Activated naive CD4-positive, alpha-beta T cell treated with anti-CD3 and anti-CD28 coated beads, Interleukin-2, amount 10 ng/mL, durations not matched to agents 7 days and 5 days (primary cell): ENCODE measurements at regions not wholly inside any gene's neighbourhood (a gene's known extent, or its start where the extent isn't known, plus 50 kb on each side); places are given as distances from the start of the nearest gene placed in this dataset.

Experiments
- CTCF ChIA-PET: fragments of 350-600 bp; sonication (Branson Sonifier 250); formaldehyde crosslinking; loops from one replicate; lab custom pipeline; 2021; ENCODE audit warnings: antibody characterized with exemption; lab: Charles Lee
- DNase-seq: peaks from one replicate; pipeline ENCODE4 v3.0.0-alpha.2; 2020
- H3K27ac Mint-ChIP-seq: one replicate; pipeline ENCODE4 v1.8.0; 2021; ENCODE audit warnings: mild to moderate bottlenecking, moderate library complexity, mixed read lengths
- H3K27me3 Mint-ChIP-seq: one replicate; pipeline ENCODE4 v1.8.0; 2021; ENCODE audit warnings: mild to moderate bottlenecking, mixed read lengths
- H3K36me3 Mint-ChIP-seq: one replicate; pipeline ENCODE4 v1.8.0; 2021; ENCODE audit warnings: mixed read lengths
- H3K4me1 Mint-ChIP-seq: one replicate; pipeline ENCODE4 v1.8.0; 2021; ENCODE audit warnings: mixed read lengths
- H3K4me3 Mint-ChIP-seq: one replicate; pipeline ENCODE4 v1.8.0; 2021; ENCODE audit warnings: mild to moderate bottlenecking, moderate library complexity, mixed read lengths
- H3K9me3 Mint-ChIP-seq: one replicate; pipeline ENCODE4 v1.8.0; 2021; ENCODE audit warnings: mixed read lengths

DNA sequence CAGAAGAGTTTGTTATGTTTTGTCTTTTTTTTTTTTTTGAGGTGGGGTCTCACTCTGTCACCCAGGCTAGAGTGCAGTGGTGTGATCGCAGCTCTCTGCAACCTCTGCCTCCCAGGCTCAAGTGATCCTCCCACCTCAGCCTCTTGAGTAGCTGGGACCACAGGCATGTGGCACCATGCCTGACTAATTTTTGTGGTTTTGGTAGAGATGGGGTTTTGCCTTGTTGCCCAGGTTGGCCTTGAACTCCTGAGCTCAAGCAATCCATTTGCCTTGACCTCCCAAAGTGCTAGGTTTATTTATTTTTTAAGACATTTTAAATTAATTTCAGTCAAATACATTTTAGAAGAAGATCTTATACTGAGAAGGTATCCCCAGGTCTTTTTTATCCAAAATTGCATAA is 366.7 kb downstream of the KCNJ2 start:
- Mint-ChIP-seq H3K36me3 (no peaks in the 10 kb centered on the region), H3K9me3 (no peaks in the 10 kb centered on the region), H3K4me3 (no peak overlapping the region), H3K4me1 (no peaks in the 10 kb centered on the region), H3K27ac (no peak overlapping the region), H3K27me3 (no peaks in the 10 kb centered on the region)
- CTCF ChIA-PET: no interaction called here
- no peak for DNase-seq

GRCh38 chr17:70539132-70539924 is 370.0 kb downstream of the KCNJ2 start:
- CTCF ChIA-PET: no interaction called here
- Mint-ChIP-seq H3K4me1 (no peaks in the 10 kb centered on the region), H3K4me3 (no peak overlapping the region), H3K27ac (no peak overlapping the region), H3K27me3 (no peaks in the 10 kb centered on the region), H3K9me3 (no peaks in the 10 kb centered on the region), H3K36me3 (no peaks in the 10 kb centered on the region)
- no peak for DNase-seq

- CTCF ChIA-PET: interaction anchor here (0.7 kb wide), 1 partner anchor 9 kb away, joined by 3 read pairs; no protein-coding TSS in a partner anchor
- no peak overlapping the region for H3K4me3 Mint-ChIP-seq
- no peaks in the 10 kb centered on the region for H3K27me3 Mint-ChIP-seq
These were observed 373.5 kb downstream of the KCNJ2 start for GRCh38 chr17:70542876-70543275.

DNA sequence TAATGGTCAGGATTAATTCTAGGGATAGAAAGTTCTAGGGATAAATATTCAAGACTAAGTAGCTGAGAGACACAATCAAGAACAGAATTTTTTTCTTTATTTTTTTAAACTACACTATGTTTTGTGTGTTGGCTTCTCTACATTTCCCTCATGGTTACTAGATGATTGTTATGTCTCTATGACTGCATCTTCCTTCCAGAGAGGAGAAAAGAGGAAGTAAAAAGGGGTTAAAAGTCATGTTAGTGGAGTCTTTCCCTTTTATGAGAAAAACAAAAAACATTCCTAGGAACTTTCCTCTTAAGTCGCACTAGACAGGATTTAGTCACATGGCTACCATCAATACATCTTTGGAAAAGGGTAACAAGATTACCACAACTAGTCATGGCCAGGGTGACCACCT is 375.0 kb downstream of the KCNJ2 start:
- Mint-ChIP-seq H3K36me3 (no peaks in the 10 kb centered on the region), H3K27me3 (no peaks in the 10 kb centered on the region), H3K9me3 (no peaks in the 10 kb centered on the region), H3K27ac (no peak overlapping the region), H3K4me1 (no peaks in the 10 kb centered on the region), H3K4me3 (no peak overlapping the region)
- DNase-seq: no peak
- CTCF ChIA-PET: no interaction called here

More at GRCh38 chr17:70542876-70543275, 373.5 kb downstream of the KCNJ2 start:
- Mint-ChIP-seq H3K4me1 (no peaks in the 10 kb centered on the region), H3K9me3 (no peaks in the 10 kb centered on the region), H3K27ac (no peak overlapping the region), H3K36me3 (no peaks in the 10 kb centered on the region)
- no peak for DNase-seq

GRCh38 chr17:70552230-70552981 is 383.1 kb downstream of the KCNJ2 start:
- Mint-ChIP-seq H3K4me1 (no peaks in the 10 kb centered on the region), H3K9me3 (peaks cover 2% of the 10 kb centered on the region), H3K27ac (no peak overlapping the region), H3K36me3 (no peaks in the 10 kb centered on the region), H3K4me3 (no peak overlapping the region), H3K27me3 (no peaks in the 10 kb centered on the region)
- CTCF ChIA-PET: interaction anchor here (0.5 to 5.5 kb wide), 8 partner anchors 9 to 1027 kb away, joined by 3 to 16 read pairs (median 3); no protein-coding TSS in a partner anchor
- DNase-seq: no peak

DNA sequence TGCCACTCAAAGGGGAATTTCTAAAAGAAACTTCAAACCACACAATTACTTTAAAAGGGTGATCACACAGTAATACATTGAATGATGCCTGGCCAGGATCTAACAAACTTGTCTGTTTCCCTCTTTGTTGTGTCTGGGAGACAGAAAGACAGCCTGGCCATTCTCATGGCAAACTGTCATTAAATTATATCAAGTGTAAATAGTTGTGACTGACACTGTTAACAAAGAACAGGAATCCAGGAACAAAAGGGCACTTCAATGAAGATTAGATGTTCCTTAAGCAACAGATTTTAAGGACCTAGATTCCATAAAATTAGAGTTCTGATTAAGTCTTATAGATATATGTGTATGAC is 383.6 kb downstream of the KCNJ2 start:
- DNase-seq: no peak
- H3K36me3 Mint-ChIP-seq: no peaks in the 10 kb centered on the region
- peaks cover 2% of the 10 kb centered on the region for H3K9me3 Mint-ChIP-seq
- CTCF ChIA-PET: interaction anchor here (0.9 to 5.5 kb wide), 4 partner anchors 10 to 984 kb away, joined by 3 to 16 read pairs (median 3); no protein-coding TSS in a partner anchor
- H3K4me3 Mint-ChIP-seq: no peak overlapping the region
- H3K27ac Mint-ChIP-seq: no peak overlapping the region
- H3K27me3 Mint-ChIP-seq: no peaks in the 10 kb centered on the region
- H3K4me1 Mint-ChIP-seq: no peaks in the 10 kb centered on the region

DNA sequence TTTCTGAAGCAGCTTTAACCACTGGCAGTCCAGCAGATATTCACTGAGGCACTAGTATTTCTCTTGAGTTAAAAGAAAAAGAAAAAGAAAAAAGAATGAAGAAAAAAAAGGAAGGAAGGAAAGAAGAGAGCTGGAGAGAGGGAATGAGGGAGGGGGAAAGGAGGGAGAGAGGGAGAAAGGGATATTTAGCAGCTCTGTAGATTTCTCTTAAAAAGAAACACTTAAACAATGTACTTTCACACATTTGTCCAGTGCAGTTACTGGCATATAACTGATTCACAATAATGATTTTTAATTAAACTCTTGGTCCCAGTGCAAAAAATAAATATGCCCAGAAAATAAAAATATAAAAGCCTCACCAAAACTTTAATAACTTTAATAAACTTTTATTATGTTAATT is 386.4 kb downstream of the KCNJ2 start:
- DNase-seq: no peak
- peaks cover 2% of the 10 kb centered on the region for H3K9me3 Mint-ChIP-seq
- H3K27me3 Mint-ChIP-seq: no peaks in the 10 kb centered on the region
- no peak overlapping the region for H3K27ac Mint-ChIP-seq
- CTCF ChIA-PET: interaction anchor here (5.5 kb wide), 1 partner anchor 987 kb away, joined by 16 read pairs; no protein-coding TSS in a partner anchor
- no peaks in the 10 kb centered on the region for H3K4me1 Mint-ChIP-seq
- no peak overlapping the region for H3K4me3 Mint-ChIP-seq
- no peaks in the 10 kb centered on the region for H3K36me3 Mint-ChIP-seq

GRCh38 chr17:70558821-70559220 is 389.5 kb downstream of the KCNJ2 start:
- no peaks in the 10 kb centered on the region for H3K27me3 Mint-ChIP-seq
- DNase-seq: no peak
- no peak overlapping the region for H3K27ac Mint-ChIP-seq
- no peaks in the 10 kb centered on the region for H3K36me3 Mint-ChIP-seq
- no peaks in the 10 kb centered on the region for H3K9me3 Mint-ChIP-seq
- CTCF ChIA-PET: no interaction called here
- no peak overlapping the region for H3K4me3 Mint-ChIP-seq
- no peaks in the 10 kb centered on the region for H3K4me1 Mint-ChIP-seq

DNA sequence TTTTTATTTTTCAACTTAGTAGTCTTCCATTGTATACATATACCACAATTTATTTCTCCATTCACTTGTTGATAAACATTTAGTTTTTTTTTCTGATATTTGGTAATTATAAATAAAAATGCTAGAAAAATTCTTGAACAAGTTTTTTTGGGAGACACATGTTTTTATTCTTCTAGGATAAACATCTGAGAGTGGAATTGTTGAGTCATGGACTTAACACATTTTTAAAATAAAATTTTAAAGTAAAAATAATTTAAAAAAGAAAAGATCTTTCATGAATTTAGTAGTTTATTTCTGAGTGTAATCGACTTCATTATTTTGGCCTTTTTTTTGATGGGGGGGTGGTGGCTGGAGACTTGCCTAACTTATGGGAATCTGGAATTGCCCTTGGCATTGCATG is 391.1 kb downstream of the KCNJ2 start:
- CTCF ChIA-PET: no interaction called here
- Mint-ChIP-seq H3K9me3 (no peaks in the 10 kb centered on the region), H3K36me3 (no peaks in the 10 kb centered on the region), H3K27me3 (no peaks in the 10 kb centered on the region), H3K4me3 (no peak overlapping the region), H3K4me1 (no peaks in the 10 kb centered on the region), H3K27ac (no peak overlapping the region)
- no peak for DNase-seq

GRCh38 chr17:70562137-70562536 is 392.8 kb downstream of the KCNJ2 start:
- no peaks in the 10 kb centered on the region for H3K9me3 Mint-ChIP-seq
- H3K4me3 Mint-ChIP-seq: no peak overlapping the region
- H3K27me3 Mint-ChIP-seq: no peaks in the 10 kb centered on the region
- no peak for DNase-seq
- no peak overlapping the region for H3K27ac Mint-ChIP-seq
- CTCF ChIA-PET: interaction anchor here (0.8 kb wide), 1 partner anchor 10 kb away, joined by 3 read pairs; no protein-coding TSS in a partner anchor
- no peaks in the 10 kb centered on the region for H3K4me1 Mint-ChIP-seq
- H3K36me3 Mint-ChIP-seq: no peaks in the 10 kb centered on the region

GRCh38 chr17:70563281-70563820 is 394.0 kb downstream of the KCNJ2 start:
- Mint-ChIP-seq H3K27ac (no peak overlapping the region), H3K4me3 (no peak overlapping the region), H3K4me1 (no peaks in the 10 kb centered on the region), H3K36me3 (no peaks in the 10 kb centered on the region), H3K27me3 (no peaks in the 10 kb centered on the region), H3K9me3 (no peaks in the 10 kb centered on the region)
- no peak for DNase-seq
- CTCF ChIA-PET: no interaction called here

DNA sequence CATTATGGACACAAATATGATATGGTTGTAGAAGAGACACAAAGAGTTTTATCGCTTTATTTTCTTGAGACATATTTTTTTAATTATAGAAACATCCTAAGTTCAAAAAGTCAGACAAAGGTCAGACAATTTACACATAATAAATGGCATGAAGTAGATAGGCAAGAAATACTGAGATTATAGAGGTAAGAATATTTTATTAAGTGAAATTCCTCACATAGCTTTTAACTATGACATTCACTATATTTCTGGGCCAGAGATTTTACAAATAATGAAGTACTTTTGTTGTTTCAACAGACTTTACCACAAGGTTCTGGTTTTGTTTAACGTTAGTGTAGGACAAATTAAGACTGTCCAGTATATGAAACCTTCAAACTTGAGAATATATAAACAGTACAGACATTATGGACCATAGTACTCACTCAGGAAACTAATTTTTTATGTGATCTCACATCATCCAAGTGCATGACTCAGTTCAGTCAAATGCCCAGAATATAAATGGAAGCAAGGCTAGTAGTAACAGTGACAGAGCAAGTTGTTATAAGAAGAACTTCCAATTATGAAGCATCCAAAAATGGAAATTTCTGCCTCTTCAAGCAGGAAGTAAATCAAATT is 394.8 kb downstream of the KCNJ2 start:
- CTCF ChIA-PET: no interaction called here
- Mint-ChIP-seq H3K36me3 (no peaks in the 10 kb centered on the region), H3K4me3 (no peak overlapping the region), H3K27ac (no peak overlapping the region), H3K9me3 (no peaks in the 10 kb centered on the region), H3K4me1 (no peaks in the 10 kb centered on the region), H3K27me3 (no peaks in the 10 kb centered on the region)
- no peak for DNase-seq

GRCh38 chr17:70569128-70569527 is 399.8 kb downstream of the KCNJ2 start:
- no peak for DNase-seq
- Mint-ChIP-seq H3K27me3 (no peaks in the 10 kb centered on the region), H3K27ac (no peak overlapping the region), H3K4me1 (no peaks in the 10 kb centered on the region), H3K4me3 (no peak overlapping the region), H3K36me3 (no peaks in the 10 kb centered on the region), H3K9me3 (no peaks in the 10 kb centered on the region)
- CTCF ChIA-PET: no interaction called here

- Mint-ChIP-seq H3K4me1 (no peaks in the 10 kb centered on the region), H3K36me3 (no peaks in the 10 kb centered on the region), H3K27ac (no peak overlapping the region), H3K4me3 (no peak overlapping the region), H3K9me3 (peaks cover 2% of the 10 kb centered on the region), H3K27me3 (no peaks in the 10 kb centered on the region)
- CTCF ChIA-PET: no interaction called here
- no peak for DNase-seq
These were observed 408.1 kb downstream of the KCNJ2 start for GRCh38 chr17:70577456-70577855.
